Esophagus squamous epithelium (tissue), 5 donors: ENCODE measurements at regions not wholly inside any gene's neighbourhood (a gene's known extent, or its start where the extent isn't known, plus 50 kb on each side); places are given as distances from the start of the nearest gene placed in this dataset.

Source experiments
- DNase-seq: peaks from one replicate; lab custom pipeline; 2025; lab: John Stamatoyannopoulos, UW
- H3K27ac ChIP-seq, 4 donors: fragments of 200-600 bp; sonication (generic); one replicate each; pipeline ENCODE4 v1.5.1; 2016 to 2019; ENCODE audit warnings: mild to moderate bottlenecking in 1 of 4
- H3K27me3 ChIP-seq, 4 donors: fragments of 200-600 bp; sonication (generic); 1 replicate in 3 of 4; 2 replicates in 1 of 4; pipeline versions ENCODE4 v1.5.1 to v1.6.0; 2017 to 2021; ENCODE audit warnings: antibody characterized with exemption in 1 of 4
- H3K36me3 ChIP-seq, 3 donors: fragments of 200-600 bp; sonication (generic); one replicate each; pipeline ENCODE4 v1.5.1; 2016 to 2019
- H3K4me1 ChIP-seq, 3 donors: fragments of 200-600 bp; sonication (generic); one replicate each; pipeline ENCODE4 v1.5.1; 2017 to 2019
- H3K4me3 ChIP-seq, 4 donors: fragments of 200-600 bp; sonication (generic); 1 replicate in 3 of 4; 2 replicates in 1 of 4; pipeline ENCODE4 v1.5.1; 2016 to 2019; ENCODE audit warnings: mild to moderate bottlenecking in 2 of 4, moderate library complexity in 1 of 4
- H3K9me3 ChIP-seq, 3 donors: fragments of 200-600 bp; sonication (generic); one replicate each; pipeline ENCODE4 v1.5.1; 2016 to 2019
- CTCF ChIP-seq, 6 experiments: fragments of 450-650 bp in 4 of 6; fragments of 200-600 bp in 2 of 6; sonication (generic) in 2 of 6; IDR thresholded peaks; one replicate each; pipeline ENCODE4 v1.5.1; 2016 to 2019; ENCODE audit warnings: antibody characterized with exemption in 6 of 6, mild to moderate bottlenecking in 4 of 6, moderate library complexity in 4 of 6
- POLR2A ChIP-seq, 4 donors: fragments of 450-650 bp; IDR thresholded peaks; one replicate each; pipeline ENCODE4 v1.6.1; 2017; ENCODE audit warnings: antibody characterized with exemption in 4 of 4, mild to moderate bottlenecking in 4 of 4, moderate library complexity in 3 of 4
- WGBS, 2 donors: methylation state at CpG; one replicate each; pipeline ENCODE4 v1.1.5; 2018; 5-methylcytosine and 5-hydroxymethylcytosine counted together
- intact Hi-C: fragments of 100-400 bp; cut with DNase I; formaldehyde crosslinking; loops from one replicate; pipeline ENCODE4 v1.15.0; 2022
- donor health status: DM: yes; HTN: yes; CAD: no.

GRCh38 chr12:75923964-75924666 is 107.5 kb downstream of the PHLDA1 start:
- H3K4me1 ChIP-seq, result no peaks in the 10 kb centered on the region
- 82 to 91% methylated on average over 3 of the region's 3 CpGs for WGBS, 2 donors
- H3K4me3 ChIP-seq, result no peak overlapping the region
- no peaks in the 10 kb centered on the region for H3K36me3 ChIP-seq
- intact Hi-C loops, result no loop called here
- no peaks in the 10 kb centered on the region for H3K27me3 ChIP-seq
- peaks cover 0 to 15% (median 0%) of the 10 kb centered on the region in 3 donors for H3K9me3 ChIP-seq
- no peak for DNase-seq
- TF ChIP-seq POLR2A (IDR thresholded peaks at IDR 0.05), result no peak
- TF ChIP-seq CTCF (IDR thresholded peaks at IDR 0.05), result no peak
- no peak overlapping the region for H3K27ac ChIP-seq

GRCh38 chr12:75922944-75923642 is 108.5 kb downstream of the PHLDA1 start:
- Histone ChIP-seq H3K27me3 (no peaks in the 10 kb centered on the region), H3K4me3 (no peak overlapping the region), H3K27ac (no peak overlapping the region), H3K4me1 (no peaks in the 10 kb centered on the region), H3K36me3 (no peaks in the 10 kb centered on the region), H3K9me3 (peaks cover 0 to 15% (median 0%) of the 10 kb centered on the region in 3 donors)
- 90% methylated on average over 3 of the region's 3 CpGs for WGBS, 2 donors
- intact Hi-C loops, result no loop called here
- no peak for TF ChIP-seq CTCF (IDR thresholded peaks at IDR 0.05)
- TF ChIP-seq POLR2A (IDR thresholded peaks at IDR 0.05), result no peak
- no peak for DNase-seq

GRCh38 chr12:75921622-75922289 is 109.8 kb downstream of the PHLDA1 start:
- H3K4me1 ChIP-seq, result no peaks in the 10 kb centered on the region
- H3K27me3 ChIP-seq, result no peaks in the 10 kb centered on the region
- no peaks in the 10 kb centered on the region for H3K36me3 ChIP-seq
- intact Hi-C loops, result no loop called here
- DNase-seq, result no peak
- no peak overlapping the region for H3K4me3 ChIP-seq
- 72 to 79% methylated on average over 8 to 9 of the region's 9 CpGs for WGBS, 2 donors
- TF ChIP-seq CTCF (IDR thresholded peaks at IDR 0.05) (no peak), POLR2A (IDR thresholded peaks at IDR 0.05) (no peak)
- no peak overlapping the region for H3K27ac ChIP-seq
- H3K9me3 ChIP-seq, result peaks cover 0 to 15% (median 0%) of the 10 kb centered on the region in 3 donors

GRCh38 chr12:75917715-75918114 is 113.9 kb downstream of the PHLDA1 start:
- no peaks in the 10 kb centered on the region for H3K36me3 ChIP-seq
- 85 to 91% methylated on average over 2 of the region's 2 CpGs for WGBS, 2 donors
- no peaks in the 10 kb centered on the region for H3K27me3 ChIP-seq
- no peak overlapping the region for H3K27ac ChIP-seq
- no peak overlapping the region for H3K4me3 ChIP-seq
- no peaks in the 10 kb centered on the region for H3K4me1 ChIP-seq
- no peak for TF ChIP-seq POLR2A (IDR thresholded peaks at IDR 0.05)
- no peak for TF ChIP-seq CTCF (IDR thresholded peaks at IDR 0.05)
- intact Hi-C loops, result no loop called here
- H3K9me3 ChIP-seq, result no peaks in the 10 kb centered on the region
- no peak for DNase-seq

- intact Hi-C loops, result no loop called here
- no peaks in the 10 kb centered on the region for H3K27me3 ChIP-seq
- no peak for DNase-seq
- TF ChIP-seq CTCF (IDR thresholded peaks at IDR 0.05), result no peak
- TF ChIP-seq POLR2A (IDR thresholded peaks at IDR 0.05), result no peak
- H3K4me1 ChIP-seq, result no peaks in the 10 kb centered on the region
- no peak overlapping the region for H3K4me3 ChIP-seq
- no peaks in the 10 kb centered on the region for H3K36me3 ChIP-seq
- no peak overlapping the region for H3K27ac ChIP-seq
- H3K9me3 ChIP-seq, result no peaks in the 10 kb centered on the region
Observed at GRCh38 chr12:75917083-75917482, 114.5 kb downstream of the PHLDA1 start.
